NB4 (cell line): ENCODE measurements at regions not wholly inside any gene's neighbourhood (a gene's known extent, or its start where the extent isn't known, plus 50 kb on each side); places are given as distances from the start of the nearest gene placed in this dataset.
"Not testable (repeated sequence)": the region's sequence is repeated elsewhere in the genome, so short reads cannot be mapped to it uniquely, and the experiment has no call there.

Experiments
- DNase-seq: peaks from one replicate; pipeline ENCODE4 v3.0.0; 2010; ENCODE audit warnings: low read depth
- H3K4me3 ChIP-seq: one replicate; pipeline ENCODE4 v1.5.1; 2011; ENCODE audit warnings: mild to moderate bottlenecking, low read depth, low read length, moderate library complexity
- MYC ChIP-seq: IDR thresholded peaks from 2 replicates; pipeline ENCODE4 v1.6.1; 2011; ENCODE audit warnings: low read depth, low read length
- POLR2A ChIP-seq: IDR thresholded peaks from 2 replicates; pipeline ENCODE4 v1.6.1; 2011; ENCODE audit warnings: mild to moderate bottlenecking; ENCODE audit not compliant: insufficient read length; ENCODE audit errors: extremely low read depth
- TF ChIP-seq, protein P1 (sequence below): IDR thresholded peaks from one replicate; pipeline ENCODE4 v1.5.1; 2012; ENCODE audit warnings: low read depth, low read length
- TF ChIP-seq, protein P2 (sequence below): IDR thresholded peaks from 2 replicates; pipeline ENCODE4 v1.6.1; 2011; ENCODE audit warnings: low read depth, low read length

DNA sequence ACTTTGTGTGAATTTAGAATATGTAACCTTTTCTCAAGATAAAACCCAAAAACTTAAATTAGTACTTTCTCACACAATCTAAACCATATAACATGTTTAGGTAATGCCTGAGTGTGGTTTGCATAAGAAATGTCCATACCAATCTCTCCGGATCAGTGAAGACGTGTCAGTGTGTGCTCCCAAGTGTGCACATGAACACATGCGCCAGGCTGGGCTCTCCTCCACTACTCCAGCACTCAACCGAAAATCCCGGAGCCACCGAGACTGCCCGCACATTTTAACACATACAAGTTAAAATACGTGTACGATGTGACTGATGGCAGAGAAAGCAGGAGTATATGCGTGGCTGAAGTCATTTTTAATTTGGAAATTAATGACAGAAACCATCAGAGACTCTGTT is 658.4 kb downstream of the EFNA5 start:
- TF ChIP-seq, protein P1, sequence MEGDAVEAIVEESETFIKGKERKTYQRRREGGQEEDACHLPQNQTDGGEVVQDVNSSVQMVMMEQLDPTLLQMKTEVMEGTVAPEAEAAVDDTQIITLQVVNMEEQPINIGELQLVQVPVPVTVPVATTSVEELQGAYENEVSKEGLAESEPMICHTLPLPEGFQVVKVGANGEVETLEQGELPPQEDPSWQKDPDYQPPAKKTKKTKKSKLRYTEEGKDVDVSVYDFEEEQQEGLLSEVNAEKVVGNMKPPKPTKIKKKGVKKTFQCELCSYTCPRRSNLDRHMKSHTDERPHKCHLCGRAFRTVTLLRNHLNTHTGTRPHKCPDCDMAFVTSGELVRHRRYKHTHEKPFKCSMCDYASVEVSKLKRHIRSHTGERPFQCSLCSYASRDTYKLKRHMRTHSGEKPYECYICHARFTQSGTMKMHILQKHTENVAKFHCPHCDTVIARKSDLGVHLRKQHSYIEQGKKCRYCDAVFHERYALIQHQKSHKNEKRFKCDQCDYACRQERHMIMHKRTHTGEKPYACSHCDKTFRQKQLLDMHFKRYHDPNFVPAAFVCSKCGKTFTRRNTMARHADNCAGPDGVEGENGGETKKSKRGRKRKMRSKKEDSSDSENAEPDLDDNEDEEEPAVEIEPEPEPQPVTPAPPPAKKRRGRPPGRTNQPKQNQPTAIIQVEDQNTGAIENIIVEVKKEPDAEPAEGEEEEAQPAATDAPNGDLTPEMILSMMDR = no peak
- TF ChIP-seq POLR2A (no peak), MYC (no peak)
- TF ChIP-seq, protein P2, sequence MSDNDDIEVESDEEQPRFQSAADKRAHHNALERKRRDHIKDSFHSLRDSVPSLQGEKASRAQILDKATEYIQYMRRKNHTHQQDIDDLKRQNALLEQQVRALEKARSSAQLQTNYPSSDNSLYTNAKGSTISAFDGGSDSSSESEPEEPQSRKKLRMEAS = no peak
- no peak overlapping the region for H3K4me3 ChIP-seq
- DNase-seq = no peak

DNA sequence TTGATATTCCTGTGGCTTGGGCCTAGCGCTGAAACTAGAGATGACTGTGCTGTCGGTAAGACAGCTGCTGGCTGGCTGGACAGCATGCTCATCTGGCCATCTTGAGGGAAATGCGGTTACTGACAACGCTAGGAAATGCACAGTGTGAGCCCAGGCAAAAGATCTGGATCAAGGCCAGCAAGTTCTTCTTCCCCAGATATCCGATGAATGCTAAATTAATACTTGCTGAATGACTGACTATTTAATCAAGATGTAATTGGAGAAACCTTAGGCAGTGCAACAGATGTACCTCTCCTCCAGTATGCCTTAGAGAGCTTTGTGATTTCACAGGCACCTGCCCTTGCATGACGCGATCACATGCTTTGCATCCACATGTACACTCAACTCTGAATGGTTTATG is 659.1 kb downstream of the EFNA5 start:
- no peak for DNase-seq
- H3K4me3 ChIP-seq = no peak overlapping the region
- TF ChIP-seq MYC (no peak), POLR2A (no peak)
- TF ChIP-seq, protein P1 = no peak
- TF ChIP-seq, protein P2 = no peak

DNA sequence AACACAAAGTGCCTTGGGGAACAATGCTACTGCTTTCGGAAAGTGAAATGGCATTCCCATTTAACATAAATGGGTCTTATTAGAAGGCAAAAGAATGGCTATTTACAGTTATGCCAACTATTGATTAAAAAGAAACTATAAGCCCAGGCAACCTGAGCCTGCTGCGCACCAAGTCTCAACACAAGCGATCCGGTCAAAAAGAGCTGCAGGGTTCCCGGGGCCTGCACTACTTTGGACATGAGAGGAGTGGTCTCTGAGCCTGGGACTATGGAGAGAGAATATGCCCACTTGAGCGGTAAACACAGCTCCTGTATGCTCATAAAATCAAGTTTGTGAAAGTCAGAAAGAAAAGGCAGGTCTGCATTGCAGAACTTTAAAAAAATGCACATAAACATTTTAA is 660.7 kb downstream of the EFNA5 start:
- DNase-seq = no peak
- TF ChIP-seq POLR2A (no peak), MYC (no peak)
- TF ChIP-seq, protein P1 = no peak
- TF ChIP-seq, protein P2 = no peak
- H3K4me3 ChIP-seq = no peak overlapping the region

DNA sequence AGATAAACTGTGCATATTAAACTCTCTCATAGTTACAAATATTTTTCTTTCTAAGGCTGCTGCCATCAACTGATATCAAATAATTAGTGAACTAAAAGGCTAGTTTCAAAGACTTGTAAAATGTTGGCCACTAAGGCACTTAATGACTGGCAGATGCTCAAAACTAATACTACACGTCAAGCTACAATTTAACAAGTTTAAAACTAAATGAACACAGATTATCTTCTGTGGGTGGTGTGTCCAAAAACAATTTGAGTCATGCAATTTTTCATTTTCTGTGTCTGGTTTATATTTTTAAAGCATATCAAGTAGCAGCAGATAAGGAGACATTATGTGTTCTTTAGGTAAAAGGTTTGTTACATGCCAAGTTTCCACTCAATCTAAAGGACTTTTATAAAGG is 665.1 kb downstream of the EFNA5 start:
- no peak for DNase-seq
- TF ChIP-seq POLR2A (no peak), MYC (no peak)
- TF ChIP-seq, protein P2 = no peak
- TF ChIP-seq, protein P1 = no peak
- H3K4me3 ChIP-seq = no peak overlapping the region

DNA sequence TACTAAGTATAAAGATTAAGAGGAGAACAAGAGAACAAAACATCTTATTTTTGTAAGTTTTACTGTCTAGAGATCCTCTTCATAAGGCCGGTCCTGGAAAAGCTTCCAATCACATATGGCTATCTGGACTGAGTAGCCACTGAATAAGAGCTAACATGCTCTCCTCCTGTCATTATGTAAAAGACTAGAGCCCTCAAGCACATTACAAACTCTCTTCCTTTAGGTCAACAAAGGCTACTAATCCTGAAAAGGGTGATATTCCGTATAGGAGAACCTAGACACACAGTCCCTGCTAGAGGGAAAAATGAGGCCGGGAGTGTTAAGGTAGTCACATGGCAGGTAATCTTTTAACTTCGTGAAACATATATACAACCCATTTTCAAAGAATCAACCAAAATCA is 665.6 kb downstream of the EFNA5 start:
- H3K4me3 ChIP-seq = no peak overlapping the region
- DNase-seq = no peak
- TF ChIP-seq, protein P1 = no peak
- TF ChIP-seq POLR2A (no peak), MYC (no peak)
- TF ChIP-seq, protein P2 = no peak

DNA sequence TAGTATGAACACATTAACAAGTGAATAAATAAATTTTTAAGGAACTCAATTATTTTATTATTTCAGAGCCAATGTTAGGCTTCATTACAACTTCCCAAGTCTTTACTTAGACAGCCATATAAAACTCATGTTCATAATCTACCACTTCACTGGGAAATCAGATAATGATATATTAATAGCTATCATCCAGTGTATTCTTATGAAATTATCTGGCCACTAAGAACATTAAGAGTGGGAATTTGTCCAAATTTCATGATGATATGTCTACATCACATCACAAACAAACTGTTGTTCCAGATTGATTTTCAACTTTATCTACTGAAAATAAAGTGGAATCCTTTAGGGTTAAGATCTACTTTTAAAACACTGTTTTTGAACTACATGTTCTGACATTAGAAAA is 668.6 kb downstream of the EFNA5 start:
- no peak for DNase-seq
- TF ChIP-seq POLR2A = no peak
- TF ChIP-seq, protein P1 = no peak
- H3K4me3 ChIP-seq = no peak overlapping the region

DNA sequence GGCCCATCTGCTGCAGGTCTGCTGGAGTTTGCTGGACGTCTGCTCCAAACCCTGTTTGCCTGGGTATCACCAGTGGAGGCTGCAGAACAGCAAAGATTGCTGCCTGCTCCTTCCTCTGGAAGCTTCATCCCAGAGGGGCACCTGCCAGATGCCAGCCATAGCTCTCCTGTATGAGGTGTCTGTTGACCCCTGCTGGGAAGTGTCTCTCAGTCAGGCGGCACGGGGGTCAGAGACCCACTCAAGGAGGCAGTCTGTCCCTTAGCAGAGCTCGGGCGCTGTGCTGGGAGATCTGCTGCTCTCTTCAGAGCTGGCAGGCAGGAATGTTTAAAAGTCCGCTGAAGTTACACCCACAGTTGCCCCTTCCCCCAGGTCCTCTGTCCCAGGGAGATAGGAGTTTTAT is 671.2 kb downstream of the EFNA5 start:
- DNase-seq, H3K4me3 ChIP-seq: not testable (repeated sequence)
